ENCODE measurements at regions not wholly inside any gene's neighbourhood (a gene's known extent, or its start where the extent isn't known, plus 50 kb on each side); places are given as distances from the start of the nearest gene placed in this dataset.

- TF ChIP-seq CTCF (IDR thresholded peaks at IDR 0.05; ENCODE audit: insufficient read depth, low read length) = no peak
- TF ChIP-seq GABPA (IDR thresholded peaks at IDR 0.05; ENCODE audit: low read depth) = no peak
- TF ChIP-seq SPI1 (IDR thresholded peaks at IDR 0.05; ENCODE audit: borderline replicate concordance, low read depth) = no peak
- no peak for TF ChIP-seq REST (IDR thresholded peaks at IDR 0.05; ENCODE audit: insufficient replicate concordance, low read depth)
- no peak for TF ChIP-seq POLR2AphosphoS5 (IDR thresholded peaks at IDR 0.05; ENCODE audit: low read depth)
- no peak for DNase-seq (ENCODE audit: low read depth in 1 of 2, low spot score in 1 of 2)
- H3K27me3 ChIP-seq (ENCODE audit: insufficient read depth, poor library complexity, severe bottlenecking) = no peaks in the 10 kb centered on the region
- H3K27ac ChIP-seq (replicated peaks) = no peak overlapping the region
- H3K4me3 ChIP-seq (replicated peaks; ENCODE audit: insufficient read depth, low read length) = no peak overlapping the region
Measured at GRCh38 chr12:107530701-107531100, 154.9 kb upstream of the PWP1 start.

- H3K4me3 ChIP-seq (replicated peaks; ENCODE audit: insufficient read depth, low read length) = no peak overlapping the region
- DNase-seq (ENCODE audit: low read depth in 1 of 2, low spot score in 1 of 2) = no peak
- TF ChIP-seq CTCF (IDR thresholded peaks at IDR 0.05; ENCODE audit: insufficient read depth, low read length) (no peak), GABPA (IDR thresholded peaks at IDR 0.05; ENCODE audit: low read depth) (no peak), SPI1 (IDR thresholded peaks at IDR 0.05; ENCODE audit: borderline replicate concordance, low read depth) (no peak), POLR2AphosphoS5 (IDR thresholded peaks at IDR 0.05; ENCODE audit: low read depth) (no peak), REST (IDR thresholded peaks at IDR 0.05; ENCODE audit: insufficient replicate concordance, low read depth) (no peak)
- no peaks in the 10 kb centered on the region for H3K27me3 ChIP-seq (ENCODE audit: insufficient read depth, poor library complexity, severe bottlenecking)
- no peak overlapping the region for H3K27ac ChIP-seq (replicated peaks)
Measured at GRCh38 chr12:107533218-107533617, 152.4 kb upstream of the PWP1 start.

GRCh38 chr12:107536613-107537012 is 149.0 kb upstream of the PWP1 start:
- Histone ChIP-seq H3K27me3 (ENCODE audit: insufficient read depth, poor library complexity, severe bottlenecking) (no peaks in the 10 kb centered on the region), H3K27ac (replicated peaks) (no peak overlapping the region), H3K4me3 (replicated peaks; ENCODE audit: insufficient read depth, low read length) (no peak overlapping the region)
- no peak for DNase-seq (ENCODE audit: low read depth in 1 of 2, low spot score in 1 of 2)
- TF ChIP-seq SPI1 (IDR thresholded peaks at IDR 0.05; ENCODE audit: borderline replicate concordance, low read depth) (no peak), POLR2AphosphoS5 (IDR thresholded peaks at IDR 0.05; ENCODE audit: low read depth) (no peak), CTCF (IDR thresholded peaks at IDR 0.05; ENCODE audit: insufficient read depth, low read length) (no peak), GABPA (IDR thresholded peaks at IDR 0.05; ENCODE audit: low read depth) (no peak), REST (IDR thresholded peaks at IDR 0.05; ENCODE audit: insufficient replicate concordance, low read depth) (no peak)

Data from HL-60 (cell line).